EH (cell line): ENCODE measurements at regions not wholly inside any gene's neighbourhood (a gene's known extent, or its start where the extent isn't known, plus 50 kb on each side); places are given as distances from the start of the nearest gene placed in this dataset.
"Not testable (repeated sequence)": the region's sequence is repeated elsewhere in the genome, so short reads cannot be mapped to it uniquely, and the experiment has no call there.

Experiments used
- DNase-seq: peaks from one replicate; pipeline ENCODE4 v3.0.0-alpha.2; 2015; ENCODE audit warnings: low read depth

DNA sequence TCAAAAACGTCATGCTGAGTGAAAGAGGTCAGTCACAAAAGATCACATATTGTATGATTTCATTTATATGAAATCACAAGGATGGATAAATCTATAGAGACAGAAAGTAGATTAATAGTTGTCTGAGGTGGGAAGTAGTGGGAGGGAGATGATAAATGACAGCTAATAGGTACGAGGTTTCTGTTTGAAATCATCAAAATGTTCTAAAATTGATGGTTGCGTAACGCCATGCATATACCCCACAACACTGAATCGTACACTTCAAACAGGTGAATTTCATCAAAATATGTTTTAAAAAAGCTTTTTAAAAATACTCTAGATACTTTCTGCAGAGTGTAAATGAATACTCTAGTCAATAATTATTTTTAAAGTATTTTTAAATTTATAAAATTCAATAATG is 303.0 kb upstream of the STAC start:
- no peak for DNase-seq

DNA sequence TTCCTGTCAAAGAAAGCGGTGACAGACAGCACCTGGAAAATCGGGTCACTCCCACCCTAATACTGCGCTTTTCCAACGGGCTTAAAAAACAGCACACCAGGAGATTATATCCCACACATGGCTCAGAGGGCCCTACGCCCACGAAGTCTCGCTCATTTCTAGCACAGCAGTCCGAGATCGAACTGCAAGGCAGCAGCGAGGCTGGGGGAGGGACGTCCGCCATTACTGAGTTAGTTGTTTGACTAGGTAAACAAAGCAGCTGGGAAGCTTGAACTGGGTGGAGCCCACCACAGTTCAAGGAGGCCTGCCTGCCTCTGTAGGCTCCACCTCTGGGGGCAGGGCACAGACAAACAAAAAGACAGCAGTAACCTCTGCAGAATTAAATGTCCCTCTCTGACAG is 297.3 kb upstream of the STAC start:
- not testable (repeated sequence) for DNase-seq

DNA sequence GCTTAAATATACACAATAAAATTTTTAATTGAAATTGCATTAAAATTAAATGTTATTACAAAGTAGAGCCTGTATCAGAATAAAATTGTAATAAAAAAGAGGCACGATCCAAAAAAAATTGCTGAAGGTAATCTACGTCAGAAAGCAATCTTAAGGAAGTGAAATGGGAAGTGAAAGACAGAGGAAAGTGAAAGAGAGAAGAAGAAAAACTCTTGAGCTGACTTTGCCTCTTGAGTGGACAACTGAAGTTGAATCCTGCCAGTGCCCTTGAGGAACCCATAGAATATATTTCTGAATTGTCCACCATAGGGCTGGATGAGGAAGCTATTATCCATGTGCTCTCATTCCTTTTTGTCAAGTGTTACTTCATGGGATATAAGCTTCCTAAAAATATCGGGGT is 285.1 kb upstream of the STAC start:
- no peak for DNase-seq

DNA sequence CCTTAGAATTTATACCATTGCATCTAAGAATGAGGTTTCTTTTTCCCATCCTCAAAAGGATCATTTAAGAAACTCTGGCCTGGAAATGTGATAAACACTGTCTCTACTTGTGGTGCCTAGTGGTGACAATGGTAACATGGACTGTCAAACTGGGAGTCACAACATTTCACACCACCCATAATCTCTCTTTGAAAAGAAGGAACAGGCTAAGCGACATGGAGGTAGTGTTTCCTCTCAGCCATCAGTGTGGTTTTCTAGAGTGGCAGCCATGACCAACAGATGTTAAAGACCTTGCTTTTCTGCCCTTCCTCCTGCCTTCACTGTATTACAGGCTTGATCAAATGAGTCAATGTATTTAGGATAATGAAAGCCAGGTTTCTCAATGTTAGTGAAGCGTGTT is 283.1 kb upstream of the STAC start:
- no peak for DNase-seq

DNA sequence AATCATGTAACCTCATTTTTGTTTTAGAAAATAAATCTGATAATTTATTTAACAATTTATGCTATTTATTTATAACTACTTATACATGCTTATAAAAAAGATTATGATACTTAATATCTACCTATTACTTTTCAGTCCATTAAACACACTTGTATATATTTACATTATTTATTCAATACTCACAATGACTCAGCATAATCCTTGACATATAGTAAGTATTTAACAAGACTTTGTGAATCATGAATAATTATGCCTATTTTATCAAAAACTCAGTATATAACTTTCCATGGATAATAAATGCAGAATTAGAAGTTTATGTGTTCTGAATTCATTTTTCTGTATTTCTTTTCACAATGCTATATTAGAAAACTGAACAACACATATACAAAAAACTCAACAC is 266.0 kb upstream of the STAC start:
- DNase-seq = no peak

DNA sequence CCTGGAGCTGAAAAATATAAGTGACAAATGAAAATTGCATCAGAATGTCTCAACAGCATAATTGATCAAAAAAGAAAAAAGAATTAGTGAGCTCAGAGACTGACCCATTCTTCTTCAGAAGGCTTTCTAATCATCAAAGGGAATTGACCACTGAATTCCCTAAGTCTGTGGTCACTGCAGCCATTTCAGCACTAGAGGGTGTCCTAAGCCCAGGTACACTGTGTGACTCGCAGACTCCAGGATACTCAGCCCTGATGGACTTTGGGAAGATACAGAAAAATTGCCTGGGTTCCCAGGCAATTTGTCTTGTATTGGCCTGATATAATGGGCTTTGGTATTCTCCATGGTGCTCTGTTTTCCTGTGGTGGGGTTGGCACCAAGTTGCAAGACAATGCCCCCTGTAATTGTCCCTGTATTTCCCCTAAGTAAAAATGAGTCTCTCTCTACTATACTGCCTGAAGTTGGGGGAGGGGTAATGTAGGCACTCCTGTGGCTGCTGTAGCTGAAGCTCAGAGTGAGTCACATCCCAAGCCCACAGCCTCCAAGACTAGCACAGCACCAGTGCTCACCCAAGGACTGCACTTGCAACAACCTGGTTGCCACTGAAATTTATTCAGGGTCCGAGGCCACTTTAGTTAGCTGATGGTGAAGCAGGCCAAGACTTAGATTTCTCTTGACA is 256.0 kb upstream of the STAC start:
- peak; percentile 72 for DNase-seq

DNA sequence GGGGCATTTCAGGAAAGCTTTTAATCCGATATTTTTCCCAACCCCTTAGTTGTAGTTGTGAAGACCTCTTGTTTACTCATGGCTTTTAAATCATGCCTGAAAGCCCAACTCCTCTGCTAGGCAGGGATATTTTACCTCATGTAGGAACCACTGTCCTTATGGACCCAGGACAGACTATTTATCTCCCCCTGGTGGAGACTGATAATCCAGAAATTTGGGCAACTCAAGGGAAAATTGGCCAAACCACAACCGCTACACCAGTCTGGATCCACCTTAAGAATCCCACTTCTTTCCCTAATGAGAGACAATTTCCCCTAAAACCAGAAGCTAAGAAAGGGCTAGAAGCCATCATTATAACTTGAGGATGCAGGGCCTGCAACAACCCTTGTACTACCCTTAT is 248.1 kb upstream of the STAC start:
- no peak for DNase-seq

DNA sequence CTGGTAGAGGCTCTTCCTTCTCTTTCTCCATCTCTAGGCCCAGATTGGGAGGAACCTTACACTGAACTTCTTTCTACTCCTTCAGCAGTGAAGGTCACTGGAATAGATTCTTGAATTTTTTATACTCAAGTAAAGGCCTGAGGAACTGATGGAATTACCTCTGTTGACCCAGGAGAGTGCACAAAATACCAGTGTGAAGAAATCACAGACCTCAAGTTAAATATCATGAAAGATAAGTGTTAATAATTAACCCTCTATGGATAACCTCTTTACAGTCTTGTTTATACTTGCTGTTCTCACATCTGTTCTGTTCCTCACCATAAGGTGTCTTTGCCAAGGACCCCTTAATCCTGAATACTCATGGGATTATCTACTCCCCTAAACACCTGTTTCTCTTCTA is 244.4 kb upstream of the STAC start:
- DNase-seq = no peak

DNA sequence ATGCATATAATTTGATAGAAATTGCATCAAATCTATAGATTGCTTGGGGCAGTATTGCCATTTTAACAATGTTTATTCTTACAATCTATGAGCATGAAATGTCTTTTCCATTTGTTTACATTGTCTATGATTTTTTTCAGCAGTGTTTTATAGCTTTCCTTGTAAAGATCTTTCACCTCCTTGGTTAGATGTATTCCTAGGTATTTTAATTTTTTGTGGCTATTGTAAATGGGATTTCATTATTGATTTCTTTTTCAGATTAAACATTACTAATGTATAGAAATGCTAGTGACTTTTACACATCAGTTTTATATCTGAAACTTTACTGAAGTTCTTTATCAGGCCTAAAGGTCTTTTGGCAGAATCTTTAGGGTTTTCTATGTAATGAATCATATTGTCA is 237.6 kb upstream of the STAC start:
- no peak for DNase-seq

DNA sequence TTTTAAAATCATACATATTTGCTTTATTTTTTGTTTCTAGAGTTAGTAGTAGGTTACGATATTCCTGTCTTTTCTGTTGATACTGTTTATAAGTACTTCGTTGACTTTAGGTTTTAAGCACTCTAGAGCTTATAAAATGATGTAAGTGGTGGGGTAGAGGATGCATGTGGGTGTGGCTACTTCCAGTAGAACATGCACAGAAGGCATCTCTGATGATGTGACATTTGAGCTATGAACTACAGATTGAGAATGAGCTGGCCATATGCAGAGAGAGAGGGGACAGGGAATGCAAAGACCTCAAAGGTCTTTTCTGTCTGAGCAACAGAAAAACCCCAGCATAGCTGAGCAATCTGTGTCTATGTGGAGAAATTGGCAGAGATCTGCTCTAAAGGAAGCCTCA is 233.9 kb upstream of the STAC start:
- DNase-seq = no peak

DNA sequence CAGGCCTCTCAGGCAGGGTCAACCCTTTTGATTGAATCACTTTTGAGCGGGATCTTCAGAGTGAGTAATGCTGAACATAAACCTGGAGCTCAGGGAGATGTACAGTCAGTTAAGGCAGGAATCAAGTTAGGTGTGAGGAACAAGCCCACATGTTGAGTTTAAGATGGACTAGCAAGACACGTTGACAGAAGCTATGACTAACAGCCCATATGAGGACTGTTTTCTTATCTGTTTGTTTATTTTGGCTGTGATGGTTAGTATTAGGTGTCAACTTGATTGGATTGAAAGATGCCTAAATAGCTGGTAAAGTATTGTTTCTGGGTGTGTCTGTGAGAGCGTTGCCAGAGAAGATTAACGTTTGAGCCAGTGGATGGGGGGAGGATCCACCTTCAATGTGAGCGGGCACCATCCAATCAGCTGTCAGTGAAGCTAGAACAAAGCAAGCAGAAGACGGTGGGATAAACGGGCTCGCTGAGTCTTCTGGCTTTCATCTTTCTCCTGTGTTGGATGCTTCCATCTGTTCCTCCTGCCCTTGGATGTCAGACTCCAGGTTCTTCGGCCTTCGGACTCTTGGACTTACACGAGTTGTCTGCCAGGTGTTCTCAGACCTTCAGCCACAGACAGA is 232.3 kb upstream of the STAC start:
- no peak for DNase-seq

DNA sequence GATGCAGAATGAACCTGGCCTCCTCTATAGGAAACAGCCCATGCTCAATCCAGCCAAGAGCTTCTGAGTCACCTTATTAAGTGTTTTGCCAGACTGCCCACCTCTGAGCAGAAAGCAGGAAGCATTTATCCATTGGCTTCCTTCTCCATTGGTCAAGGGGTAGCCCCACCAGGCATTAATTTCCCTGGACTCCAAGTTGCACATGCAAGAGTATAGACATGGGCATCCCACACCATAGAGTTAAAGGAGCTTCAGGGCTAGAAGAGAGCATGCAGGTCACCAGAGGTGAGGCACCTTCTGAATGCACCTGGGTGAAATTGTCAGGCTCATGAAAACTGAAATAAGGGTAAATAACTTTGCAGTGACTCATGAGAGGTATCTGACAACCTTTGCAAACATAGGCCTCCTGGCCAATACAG is 230.8 kb upstream of the STAC start:
- no peak for DNase-seq

DNA sequence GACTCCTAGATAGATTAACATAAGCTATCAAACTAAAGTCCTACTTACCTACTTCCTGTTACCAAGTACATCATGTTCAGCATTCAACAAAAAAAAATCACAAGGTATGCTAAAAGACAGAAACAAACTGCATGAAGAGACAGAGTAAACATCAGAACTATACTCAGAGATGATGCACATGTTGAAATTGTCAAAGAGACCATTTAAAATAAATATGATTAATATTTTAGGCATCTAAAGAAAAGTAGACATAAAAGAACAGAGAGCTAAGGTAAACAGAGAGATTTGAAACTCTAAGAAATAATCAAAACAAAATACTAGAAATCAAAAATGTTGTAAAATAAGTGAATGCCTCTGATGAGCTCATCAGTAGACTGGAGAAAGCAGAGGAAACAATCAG is 224.8 kb upstream of the STAC start:
- DNase-seq = no peak

DNA sequence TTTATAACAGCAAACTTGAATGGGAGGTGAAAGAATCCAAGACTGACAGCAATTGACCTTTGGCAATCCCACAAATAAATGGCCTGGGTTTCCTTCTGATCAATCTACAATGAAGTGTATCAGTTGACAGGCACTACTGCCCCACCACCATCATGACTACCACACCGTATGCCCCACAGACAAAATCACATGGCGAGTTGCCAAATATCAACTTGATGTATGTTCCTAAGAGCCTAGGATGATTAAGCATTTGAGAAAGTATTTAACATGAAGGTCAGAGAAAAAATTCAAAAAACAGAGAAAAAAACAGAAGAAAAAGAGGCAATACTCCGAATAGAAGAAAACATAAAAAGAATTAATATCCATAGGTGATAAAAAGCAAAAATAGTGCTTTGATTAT is 215.9 kb upstream of the STAC start:
- no peak for DNase-seq

DNA sequence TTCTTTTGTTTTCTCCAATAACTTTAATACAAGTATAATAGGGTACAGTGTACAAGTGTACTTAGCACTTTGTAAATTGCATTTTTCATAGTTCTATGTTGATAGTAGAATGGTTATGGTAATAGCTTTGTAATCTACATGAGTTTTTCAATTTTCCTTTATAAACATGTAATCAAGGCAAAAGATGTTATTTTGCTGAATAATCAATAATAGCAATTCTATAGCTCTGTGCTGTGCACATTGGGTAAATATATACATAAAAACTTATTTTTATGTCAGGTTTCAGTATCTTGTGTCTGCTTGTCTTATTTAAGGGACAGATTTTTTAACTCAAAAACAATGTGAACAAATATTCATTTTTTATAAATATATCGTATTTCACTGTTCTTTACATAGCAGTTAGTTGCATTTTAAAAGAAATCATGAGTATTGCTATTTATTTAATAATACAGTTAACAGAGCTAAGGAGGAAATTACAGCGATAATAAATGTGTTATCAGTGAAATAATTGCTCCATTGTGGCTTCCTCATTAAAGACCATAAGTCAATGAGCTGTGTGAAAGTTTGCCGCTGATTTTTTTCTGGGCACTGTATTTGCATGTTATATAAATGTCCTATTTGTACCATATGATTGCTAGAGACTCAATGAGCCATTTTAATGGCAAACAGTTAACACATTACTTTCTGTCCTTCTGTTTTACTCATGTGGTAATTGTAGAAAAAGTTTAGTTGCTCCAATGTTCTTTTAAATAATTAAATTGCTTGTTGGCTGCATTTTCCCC is 214.6 kb upstream of the STAC start:
- no peak for DNase-seq

DNA sequence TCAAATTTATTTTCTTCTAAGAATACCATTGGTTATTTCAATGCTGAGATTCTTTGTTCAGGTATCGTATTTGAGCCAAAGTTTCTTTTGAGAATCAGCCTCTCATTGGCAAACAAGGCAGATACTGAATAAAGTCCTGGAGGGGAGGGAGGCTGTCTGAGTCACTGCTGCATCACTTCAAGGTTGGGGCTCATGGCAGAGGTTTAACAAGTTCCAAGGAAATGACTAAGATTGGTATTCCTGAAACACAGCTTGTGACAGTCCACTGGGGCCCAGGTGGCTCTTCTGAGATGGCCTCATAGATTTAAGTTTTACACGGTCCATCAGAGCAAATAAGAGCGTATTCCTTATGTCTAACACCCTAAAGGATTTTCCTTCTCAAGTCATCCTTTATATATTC is 213.8 kb upstream of the STAC start:
- DNase-seq = peak; percentile 71

DNA sequence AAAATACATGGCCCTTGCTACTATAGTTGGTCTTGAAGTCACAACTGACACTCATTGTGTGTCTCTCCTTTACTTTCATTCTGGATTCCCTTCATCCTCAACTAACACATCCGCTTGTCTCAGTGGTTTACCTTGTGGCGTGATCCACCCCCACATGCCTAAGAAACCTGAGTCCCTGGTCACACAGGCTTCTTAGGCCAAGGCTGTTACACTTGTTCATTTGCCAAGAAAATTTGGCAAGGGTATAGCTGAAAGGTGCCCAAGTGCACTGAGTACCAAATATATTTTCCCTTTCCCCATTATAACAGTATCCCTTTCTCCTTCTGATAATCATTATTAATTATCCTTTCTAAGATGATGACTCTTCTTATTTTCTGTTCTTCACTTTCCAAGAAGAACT is 207.6 kb upstream of the STAC start:
- DNase-seq = no peak

DNA sequence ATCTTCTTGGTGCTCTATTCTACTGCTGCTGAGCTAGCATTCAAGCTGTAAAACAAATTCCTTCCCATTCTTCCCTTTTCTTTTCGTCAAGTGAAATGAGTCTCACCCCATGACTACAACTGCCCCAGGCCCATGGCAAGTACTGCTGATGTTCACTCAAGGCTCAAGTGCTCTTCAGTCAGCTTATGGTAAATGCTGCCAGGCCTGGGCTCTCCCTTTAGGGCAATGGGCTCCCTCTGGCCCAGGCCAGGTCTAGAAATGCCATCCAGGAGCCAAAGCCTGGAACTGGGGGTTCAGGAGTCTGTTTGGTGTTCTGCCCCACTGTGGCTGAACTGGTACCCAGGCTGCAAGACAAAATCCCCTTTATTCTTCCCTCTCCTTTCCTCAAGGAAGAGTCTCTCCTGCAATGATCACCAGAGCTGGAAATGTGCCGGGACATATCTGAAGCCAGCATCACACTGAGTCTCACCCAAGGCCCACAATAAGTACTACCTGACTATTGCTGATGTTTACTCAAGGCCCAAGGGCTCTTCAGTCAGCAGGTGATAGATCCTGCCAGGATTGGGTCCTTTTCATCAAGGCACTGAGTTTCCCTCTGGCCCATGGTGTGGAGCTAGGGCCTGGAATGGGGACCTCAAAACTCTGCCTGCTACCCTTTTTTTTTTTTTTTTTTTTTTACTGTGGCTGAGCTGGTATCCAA is 205.0 kb upstream of the STAC start:
- DNase-seq = no peak

DNA sequence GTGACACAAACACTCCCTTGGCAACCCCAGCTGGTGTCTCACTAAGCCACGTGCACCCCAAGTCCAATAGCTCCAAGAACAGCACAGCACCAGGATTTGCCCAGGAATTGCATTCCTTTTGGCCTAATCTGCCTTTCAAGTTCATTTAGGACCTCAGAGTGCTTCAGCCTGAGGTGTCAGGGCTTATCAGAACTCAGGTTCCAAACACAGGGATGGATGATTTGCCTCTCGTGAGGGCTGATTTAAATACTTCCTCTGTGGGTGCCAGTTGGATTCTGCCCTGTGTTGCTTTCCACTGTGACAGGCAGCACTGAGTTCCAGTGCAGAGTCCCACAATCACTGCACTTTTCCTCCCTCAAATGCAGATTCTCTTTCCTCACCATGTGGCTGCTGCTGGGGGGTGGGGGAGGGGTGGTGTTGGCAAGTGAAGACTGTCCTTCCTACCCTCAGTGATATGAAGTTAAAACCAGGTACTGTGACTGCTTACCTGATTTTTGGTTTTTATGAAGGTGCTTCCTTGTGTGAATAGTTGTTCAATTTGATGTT is 204.3 kb upstream of the STAC start:
- DNase-seq = no peak

DNA sequence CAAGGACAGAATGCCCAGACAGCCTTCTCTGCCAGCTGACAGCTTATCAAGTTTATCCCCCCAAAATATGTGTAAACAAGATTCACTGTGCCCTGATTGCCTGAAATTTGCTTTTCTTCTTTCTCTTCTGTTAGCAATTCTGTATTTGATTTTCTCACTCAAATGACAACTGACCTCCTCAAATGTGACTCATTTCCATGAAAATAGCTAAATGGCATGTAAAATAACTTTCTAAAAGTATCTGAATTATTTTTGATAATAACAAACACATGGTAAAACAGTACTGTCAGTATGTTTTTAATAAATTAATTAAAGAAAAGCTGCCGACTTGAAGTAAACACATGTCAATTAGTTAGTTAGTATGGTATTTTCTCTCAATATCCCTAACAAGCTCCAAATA is 202.3 kb upstream of the STAC start:
- peak; percentile 13 for DNase-seq

DNA sequence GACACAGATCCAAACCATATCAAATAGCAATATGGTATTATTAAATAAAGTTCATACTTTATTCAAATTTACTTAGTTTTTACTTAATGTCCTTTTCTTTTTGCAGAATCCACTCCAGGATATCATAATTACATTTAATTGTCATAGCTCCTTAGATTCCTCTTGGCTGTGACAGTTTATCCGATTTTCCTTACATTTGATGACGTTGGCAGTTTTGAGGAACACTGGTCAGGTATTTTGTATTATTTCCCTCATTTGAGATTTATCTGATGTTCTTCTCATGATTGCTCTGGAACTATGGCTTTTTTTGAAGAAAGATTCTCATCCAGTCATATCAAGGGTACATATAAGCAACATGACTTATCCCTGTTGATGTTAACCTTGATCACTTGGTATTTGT is 198.3 kb upstream of the STAC start:
- no peak for DNase-seq

DNA sequence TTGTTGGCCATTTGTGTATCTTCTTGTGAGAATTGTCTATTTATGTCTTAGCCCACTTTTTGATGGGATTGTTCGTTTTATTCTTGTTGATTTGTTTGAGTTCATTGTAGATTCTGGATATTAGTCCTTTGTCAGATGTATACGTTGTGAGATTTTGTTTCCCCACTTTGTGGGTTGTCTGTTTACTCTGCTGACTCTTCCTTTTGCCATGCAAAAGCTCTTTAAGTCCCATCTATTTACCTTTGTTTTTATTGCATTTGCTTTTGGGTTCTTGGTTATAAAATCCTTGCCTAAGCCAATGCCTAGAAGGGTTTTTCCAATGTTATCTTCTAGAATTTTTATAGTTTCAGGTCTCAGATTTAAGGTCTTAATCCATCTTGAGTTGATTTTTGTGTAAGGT is 193.1 kb upstream of the STAC start:
- not testable (repeated sequence) for DNase-seq

DNA sequence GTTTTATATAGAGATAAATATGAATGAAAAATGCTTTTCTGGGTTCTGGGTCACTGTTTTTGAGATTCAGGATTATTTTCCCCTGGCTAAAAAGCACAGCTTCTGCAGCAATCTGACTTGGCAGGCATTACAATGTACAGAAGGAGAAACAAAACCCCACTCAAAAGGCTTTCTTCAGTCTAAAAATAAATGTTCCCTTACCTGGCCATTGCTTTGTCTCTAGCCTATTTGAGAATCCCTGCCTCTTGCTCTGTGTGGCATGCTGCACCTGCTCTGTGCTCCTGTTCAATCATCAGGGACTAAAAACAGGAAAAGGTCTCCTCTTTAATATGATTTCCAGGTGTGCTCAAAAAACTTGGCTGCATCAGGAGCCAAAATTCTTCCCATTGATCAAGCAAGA is 187.4 kb upstream of the STAC start:
- no peak for DNase-seq
